ENCODE measurements at regions not wholly inside any gene's neighbourhood (a gene's known extent, or its start where the extent isn't known, plus 50 kb on each side); places are given as distances from the start of the nearest gene placed in this dataset.
"Not testable (repeated sequence)": the region's sequence is repeated elsewhere in the genome, so short reads cannot be mapped to it uniquely, and the experiment has no call there.

GRCh38 chr11:28890601-28891040 is 782.4 kb downstream of the METTL15 start:
- not testable (repeated sequence) for H3K27ac ChIP-seq (ENCODE audit: low read depth in 2 of 2, low read length in 1 of 2); H3K27me3 ChIP-seq (ENCODE audit: control insufficient read depth in 1 of 2, insufficient read depth in 2 of 2, low read length in 2 of 2); H3K4me3 ChIP-seq (ENCODE audit: low read depth in 1 of 2, low read length in 2 of 2); H3K9me3 ChIP-seq (ENCODE audit: control insufficient read depth in 2 of 2, insufficient read depth in 1 of 2, low read depth in 1 of 2, low read length in 1 of 2); H3K4me1 ChIP-seq (ENCODE audit: control insufficient read depth in 2 of 2, insufficient read depth in 2 of 2, low read length in 1 of 2); H3K36me3 ChIP-seq (ENCODE audit: control insufficient read depth in 2 of 2, insufficient read depth in 2 of 2, low read length in 1 of 2)
- WGBS, 2 donors = 91 to 94% methylated on average over 21 to 26 of the region's 26 CpGs

GRCh38 chr11:28887681-28888080 is 779.5 kb downstream of the METTL15 start:
- Histone ChIP-seq H3K27me3 (ENCODE audit: control insufficient read depth in 1 of 2, insufficient read depth in 2 of 2, low read length in 2 of 2) (no peaks in the 10 kb centered on the region), H3K27ac (ENCODE audit: low read depth in 2 of 2, low read length in 1 of 2) (no peak overlapping the region), H3K9me3 (ENCODE audit: control insufficient read depth in 2 of 2, insufficient read depth in 1 of 2, low read depth in 1 of 2, low read length in 1 of 2) (no peaks in the 10 kb centered on the region), H3K4me3 (ENCODE audit: low read depth in 1 of 2, low read length in 2 of 2) (no peak overlapping the region), H3K36me3 (ENCODE audit: control insufficient read depth in 2 of 2, insufficient read depth in 2 of 2, low read length in 1 of 2) (no peaks in the 10 kb centered on the region), H3K4me1 (ENCODE audit: control insufficient read depth in 2 of 2, insufficient read depth in 2 of 2, low read length in 1 of 2) (no peaks in the 10 kb centered on the region)
- 59 to 64% methylated on average over 1 of the region's 1 CpG for WGBS, 2 donors

- Histone ChIP-seq H3K27ac (ENCODE audit: low read depth in 2 of 2, low read length in 1 of 2) (no peak overlapping the region), H3K4me1 (ENCODE audit: control insufficient read depth in 2 of 2, insufficient read depth in 2 of 2, low read length in 1 of 2) (no peaks in the 10 kb centered on the region), H3K4me3 (ENCODE audit: low read depth in 1 of 2, low read length in 2 of 2) (no peak overlapping the region), H3K9me3 (ENCODE audit: control insufficient read depth in 2 of 2, insufficient read depth in 1 of 2, low read depth in 1 of 2, low read length in 1 of 2) (no peaks in the 10 kb centered on the region), H3K36me3 (ENCODE audit: control insufficient read depth in 2 of 2, insufficient read depth in 2 of 2, low read length in 1 of 2) (no peaks in the 10 kb centered on the region), H3K27me3 (ENCODE audit: control insufficient read depth in 1 of 2, insufficient read depth in 2 of 2, low read length in 2 of 2) (no peaks in the 10 kb centered on the region)
- WGBS, 2 donors = 72 to 80% methylated on average over 2 of the region's 2 CpGs
Observed at GRCh38 chr11:28879869-28880268, 771.7 kb downstream of the METTL15 start.

GRCh38 chr11:28878025-28878424 is 769.8 kb downstream of the METTL15 start:
- no peak overlapping the region for H3K27ac ChIP-seq (ENCODE audit: low read depth in 2 of 2, low read length in 1 of 2)
- no peak overlapping the region for H3K4me3 ChIP-seq (ENCODE audit: low read depth in 1 of 2, low read length in 2 of 2)
- 65 to 66% methylated on average over 4 of the region's 4 CpGs for WGBS, 2 donors
- no peaks in the 10 kb centered on the region for H3K9me3 ChIP-seq (ENCODE audit: control insufficient read depth in 2 of 2, insufficient read depth in 1 of 2, low read depth in 1 of 2, low read length in 1 of 2)
- no peaks in the 10 kb centered on the region for H3K4me1 ChIP-seq (ENCODE audit: control insufficient read depth in 2 of 2, insufficient read depth in 2 of 2, low read length in 1 of 2)
- H3K36me3 ChIP-seq (ENCODE audit: control insufficient read depth in 2 of 2, insufficient read depth in 2 of 2, low read length in 1 of 2) = no peaks in the 10 kb centered on the region
- H3K27me3 ChIP-seq (ENCODE audit: control insufficient read depth in 1 of 2, insufficient read depth in 2 of 2, low read length in 2 of 2) = no peaks in the 10 kb centered on the region

- H3K4me3 ChIP-seq (ENCODE audit: low read depth in 1 of 2, low read length in 2 of 2) = no peak overlapping the region
- H3K9me3 ChIP-seq (ENCODE audit: control insufficient read depth in 2 of 2, insufficient read depth in 1 of 2, low read depth in 1 of 2, low read length in 1 of 2) = no peaks in the 10 kb centered on the region
- H3K4me1 ChIP-seq (ENCODE audit: control insufficient read depth in 2 of 2, insufficient read depth in 2 of 2, low read length in 1 of 2) = no peaks in the 10 kb centered on the region
- no peaks in the 10 kb centered on the region for H3K27me3 ChIP-seq (ENCODE audit: control insufficient read depth in 1 of 2, insufficient read depth in 2 of 2, low read length in 2 of 2)
- H3K27ac ChIP-seq (ENCODE audit: low read depth in 2 of 2, low read length in 1 of 2) = no peak overlapping the region
- no peaks in the 10 kb centered on the region for H3K36me3 ChIP-seq (ENCODE audit: control insufficient read depth in 2 of 2, insufficient read depth in 2 of 2, low read length in 1 of 2)
Observed at GRCh38 chr11:28877340-28877739, 769.2 kb downstream of the METTL15 start.

GRCh38 chr11:28874706-28875105 is 766.5 kb downstream of the METTL15 start:
- no peaks in the 10 kb centered on the region for H3K36me3 ChIP-seq (ENCODE audit: control insufficient read depth in 2 of 2, insufficient read depth in 2 of 2, low read length in 1 of 2)
- no peaks in the 10 kb centered on the region for H3K4me1 ChIP-seq (ENCODE audit: control insufficient read depth in 2 of 2, insufficient read depth in 2 of 2, low read length in 1 of 2)
- no peaks in the 10 kb centered on the region for H3K27me3 ChIP-seq (ENCODE audit: control insufficient read depth in 1 of 2, insufficient read depth in 2 of 2, low read length in 2 of 2)
- WGBS, 2 donors = 53 to 68% methylated on average over 1 of the region's 1 CpG
- no peaks in the 10 kb centered on the region for H3K9me3 ChIP-seq (ENCODE audit: control insufficient read depth in 2 of 2, insufficient read depth in 1 of 2, low read depth in 1 of 2, low read length in 1 of 2)
- no peak overlapping the region for H3K4me3 ChIP-seq (ENCODE audit: low read depth in 1 of 2, low read length in 2 of 2)
- no peak overlapping the region for H3K27ac ChIP-seq (ENCODE audit: low read depth in 2 of 2, low read length in 1 of 2)

GRCh38 chr11:28871090-28871489 is 762.9 kb downstream of the METTL15 start:
- Histone ChIP-seq H3K27me3 (ENCODE audit: control insufficient read depth in 1 of 2, insufficient read depth in 2 of 2, low read length in 2 of 2) (no peaks in the 10 kb centered on the region), H3K36me3 (ENCODE audit: control insufficient read depth in 2 of 2, insufficient read depth in 2 of 2, low read length in 1 of 2) (no peaks in the 10 kb centered on the region), H3K27ac (ENCODE audit: low read depth in 2 of 2, low read length in 1 of 2) (no peak overlapping the region), H3K4me3 (ENCODE audit: low read depth in 1 of 2, low read length in 2 of 2) (no peak overlapping the region), H3K4me1 (ENCODE audit: control insufficient read depth in 2 of 2, insufficient read depth in 2 of 2, low read length in 1 of 2) (no peaks in the 10 kb centered on the region), H3K9me3 (ENCODE audit: control insufficient read depth in 2 of 2, insufficient read depth in 1 of 2, low read depth in 1 of 2, low read length in 1 of 2) (no peaks in the 10 kb centered on the region)
- 92% methylated on average over 1 of the region's 1 CpG for WGBS, 2 donors

GRCh38 chr11:28863422-28863821 is 755.2 kb downstream of the METTL15 start:
- WGBS, 2 donors = 79 to 82% methylated on average over 2 of the region's 2 CpGs
- H3K9me3 ChIP-seq (ENCODE audit: control insufficient read depth in 2 of 2, insufficient read depth in 1 of 2, low read depth in 1 of 2, low read length in 1 of 2) = no peaks in the 10 kb centered on the region
- no peaks in the 10 kb centered on the region for H3K4me1 ChIP-seq (ENCODE audit: control insufficient read depth in 2 of 2, insufficient read depth in 2 of 2, low read length in 1 of 2)
- H3K36me3 ChIP-seq (ENCODE audit: control insufficient read depth in 2 of 2, insufficient read depth in 2 of 2, low read length in 1 of 2) = no peaks in the 10 kb centered on the region
- no peak overlapping the region for H3K27ac ChIP-seq (ENCODE audit: low read depth in 2 of 2, low read length in 1 of 2)
- no peak overlapping the region for H3K4me3 ChIP-seq (ENCODE audit: low read depth in 1 of 2, low read length in 2 of 2)
- no peaks in the 10 kb centered on the region for H3K27me3 ChIP-seq (ENCODE audit: control insufficient read depth in 1 of 2, insufficient read depth in 2 of 2, low read length in 2 of 2)

GRCh38 chr11:28860893-28861292 is 752.7 kb downstream of the METTL15 start:
- Histone ChIP-seq H3K27me3 (ENCODE audit: control insufficient read depth in 1 of 2, insufficient read depth in 2 of 2, low read length in 2 of 2) (no peaks in the 10 kb centered on the region), H3K4me3 (ENCODE audit: low read depth in 1 of 2, low read length in 2 of 2) (no peak overlapping the region), H3K4me1 (ENCODE audit: control insufficient read depth in 2 of 2, insufficient read depth in 2 of 2, low read length in 1 of 2) (no peaks in the 10 kb centered on the region), H3K9me3 (ENCODE audit: control insufficient read depth in 2 of 2, insufficient read depth in 1 of 2, low read depth in 1 of 2, low read length in 1 of 2) (peaks cover 4 to 7% of the 10 kb centered on the region in 2 donors), H3K27ac (ENCODE audit: low read depth in 2 of 2, low read length in 1 of 2) (no peak overlapping the region), H3K36me3 (ENCODE audit: control insufficient read depth in 2 of 2, insufficient read depth in 2 of 2, low read length in 1 of 2) (no peaks in the 10 kb centered on the region)
- 29 to 31% methylated on average over 2 of the region's 2 CpGs for WGBS, 2 donors

GRCh38 chr11:28858076-28858475 is 749.9 kb downstream of the METTL15 start:
- H3K4me1 ChIP-seq (ENCODE audit: control insufficient read depth in 2 of 2, insufficient read depth in 2 of 2, low read length in 1 of 2) = no peaks in the 10 kb centered on the region
- H3K27ac ChIP-seq (ENCODE audit: low read depth in 2 of 2, low read length in 1 of 2) = no peak overlapping the region
- no peaks in the 10 kb centered on the region for H3K36me3 ChIP-seq (ENCODE audit: control insufficient read depth in 2 of 2, insufficient read depth in 2 of 2, low read length in 1 of 2)
- no peaks in the 10 kb centered on the region for H3K27me3 ChIP-seq (ENCODE audit: control insufficient read depth in 1 of 2, insufficient read depth in 2 of 2, low read length in 2 of 2)
- peaks cover 4 to 7% of the 10 kb centered on the region in 2 donors for H3K9me3 ChIP-seq (ENCODE audit: control insufficient read depth in 2 of 2, insufficient read depth in 1 of 2, low read depth in 1 of 2, low read length in 1 of 2)
- no peak overlapping the region for H3K4me3 ChIP-seq (ENCODE audit: low read depth in 1 of 2, low read length in 2 of 2)
- 55 to 57% methylated on average over 2 of the region's 2 CpGs for WGBS, 2 donors

Data from esophagus (tissue), 2 donors.